Ishikawa (cell line): ENCODE measurements at regions not wholly inside any gene's neighbourhood (a gene's known extent, or its start where the extent isn't known, plus 50 kb on each side); places are given as distances from the start of the nearest gene placed in this dataset.

ENCODE experiments used
- CREB1 ChIP-seq: IDR thresholded peaks from 2 replicates; pipeline ENCODE4 v1.6.1; 2012; ENCODE audit warnings: low read depth
- EGR1 ChIP-seq: IDR thresholded peaks from 2 replicates; pipeline ENCODE4 v1.6.1; 2012
- EP300 ChIP-seq: IDR thresholded peaks from 2 replicates; pipeline ENCODE4 v1.6.1; 2012; ENCODE audit warnings: borderline replicate concordance
- NFIC ChIP-seq: IDR thresholded peaks from 2 replicates; pipeline ENCODE4 v1.6.1; 2012
- RAD21 ChIP-seq: IDR thresholded peaks from 2 replicates; pipeline ENCODE4 v1.6.1; 2012; ENCODE audit warnings: low read depth
- TAF1 ChIP-seq: IDR thresholded peaks from 2 replicates; pipeline ENCODE4 v1.6.1; 2012; ENCODE audit warnings: low read depth, mild to moderate bottlenecking
- TEAD4 ChIP-seq: IDR thresholded peaks from 2 replicates; pipeline ENCODE4 v1.6.1; 2012
- YY1 ChIP-seq: IDR thresholded peaks from 2 replicates; pipeline ENCODE4 v1.6.1; 2012; ENCODE audit warnings: low read depth
- TF ChIP-seq, protein P1 (sequence below): IDR thresholded peaks from 2 replicates; pipeline ENCODE4 v1.6.1; 2012
- TF ChIP-seq, protein P2 (sequence below): IDR thresholded peaks from 2 replicates; pipeline ENCODE4 v1.6.1; 2012; ENCODE audit warnings: low read depth, mild to moderate bottlenecking
- TF ChIP-seq, protein P3 (sequence below): IDR thresholded peaks from 2 replicates; pipeline ENCODE4 v1.6.1; 2012

DNA sequence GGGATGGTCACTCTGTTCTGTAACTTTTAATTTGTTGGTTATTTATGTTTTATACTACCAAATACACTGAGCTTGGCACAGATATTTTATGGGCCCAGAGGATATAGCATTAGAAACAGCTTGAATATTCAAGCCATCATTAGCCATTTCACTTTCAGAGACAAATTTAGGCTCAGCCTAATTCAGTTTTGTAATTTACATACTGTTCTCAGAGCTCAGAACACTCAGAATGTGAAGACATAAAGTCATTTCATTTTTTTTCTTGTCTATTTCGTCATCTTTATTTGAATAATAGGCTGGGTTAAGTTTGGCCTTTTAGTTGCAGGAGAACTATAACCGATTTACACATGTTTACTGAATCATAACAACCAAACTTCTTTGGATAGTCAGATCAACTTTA lies 361.7 kb downstream of the SNAPC1 start:
- TF ChIP-seq, protein P1, sequence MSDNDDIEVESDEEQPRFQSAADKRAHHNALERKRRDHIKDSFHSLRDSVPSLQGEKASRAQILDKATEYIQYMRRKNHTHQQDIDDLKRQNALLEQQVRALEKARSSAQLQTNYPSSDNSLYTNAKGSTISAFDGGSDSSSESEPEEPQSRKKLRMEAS = no peak
- TF ChIP-seq CREB1 (no peak), RAD21 (no peak), TEAD4 (no peak), TAF1 (no peak), NFIC (no peak), EP300 (no peak), YY1 (no peak), EGR1 (no peak)
- TF ChIP-seq, protein P2, sequence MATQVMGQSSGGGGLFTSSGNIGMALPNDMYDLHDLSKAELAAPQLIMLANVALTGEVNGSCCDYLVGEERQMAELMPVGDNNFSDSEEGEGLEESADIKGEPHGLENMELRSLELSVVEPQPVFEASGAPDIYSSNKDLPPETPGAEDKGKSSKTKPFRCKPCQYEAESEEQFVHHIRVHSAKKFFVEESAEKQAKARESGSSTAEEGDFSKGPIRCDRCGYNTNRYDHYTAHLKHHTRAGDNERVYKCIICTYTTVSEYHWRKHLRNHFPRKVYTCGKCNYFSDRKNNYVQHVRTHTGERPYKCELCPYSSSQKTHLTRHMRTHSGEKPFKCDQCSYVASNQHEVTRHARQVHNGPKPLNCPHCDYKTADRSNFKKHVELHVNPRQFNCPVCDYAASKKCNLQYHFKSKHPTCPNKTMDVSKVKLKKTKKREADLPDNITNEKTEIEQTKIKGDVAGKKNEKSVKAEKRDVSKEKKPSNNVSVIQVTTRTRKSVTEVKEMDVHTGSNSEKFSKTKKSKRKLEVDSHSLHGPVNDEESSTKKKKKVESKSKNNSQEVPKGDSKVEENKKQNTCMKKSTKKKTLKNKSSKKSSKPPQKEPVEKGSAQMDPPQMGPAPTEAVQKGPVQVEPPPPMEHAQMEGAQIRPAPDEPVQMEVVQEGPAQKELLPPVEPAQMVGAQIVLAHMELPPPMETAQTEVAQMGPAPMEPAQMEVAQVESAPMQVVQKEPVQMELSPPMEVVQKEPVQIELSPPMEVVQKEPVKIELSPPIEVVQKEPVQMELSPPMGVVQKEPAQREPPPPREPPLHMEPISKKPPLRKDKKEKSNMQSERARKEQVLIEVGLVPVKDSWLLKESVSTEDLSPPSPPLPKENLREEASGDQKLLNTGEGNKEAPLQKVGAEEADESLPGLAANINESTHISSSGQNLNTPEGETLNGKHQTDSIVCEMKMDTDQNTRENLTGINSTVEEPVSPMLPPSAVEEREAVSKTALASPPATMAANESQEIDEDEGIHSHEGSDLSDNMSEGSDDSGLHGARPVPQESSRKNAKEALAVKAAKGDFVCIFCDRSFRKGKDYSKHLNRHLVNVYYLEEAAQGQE = no peak
- TF ChIP-seq, protein P3, sequence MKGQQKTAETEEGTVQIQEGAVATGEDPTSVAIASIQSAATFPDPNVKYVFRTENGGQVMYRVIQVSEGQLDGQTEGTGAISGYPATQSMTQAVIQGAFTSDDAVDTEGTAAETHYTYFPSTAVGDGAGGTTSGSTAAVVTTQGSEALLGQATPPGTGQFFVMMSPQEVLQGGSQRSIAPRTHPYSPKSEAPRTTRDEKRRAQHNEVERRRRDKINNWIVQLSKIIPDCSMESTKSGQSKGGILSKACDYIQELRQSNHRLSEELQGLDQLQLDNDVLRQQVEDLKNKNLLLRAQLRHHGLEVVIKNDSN = no peak
